DND-41 (cell line): ENCODE measurements at regions not wholly inside any gene's neighbourhood (a gene's known extent, or its start where the extent isn't known, plus 50 kb on each side); places are given as distances from the start of the nearest gene placed in this dataset.

Experiments
- ATAC-seq: fragments of 200-7000 bp; cut with Tn5 transposase; 3 replicates; pipeline ENCODE4 v1.9.1; 2021; ENCODE audit warnings: low read depth; ENCODE audit not compliant: insufficient read depth
- DNase-seq: peaks from one replicate; pipeline ENCODE4 v3.0.0-alpha.2; 2020
- H2AFZ ChIP-seq: 2 replicates; pipeline ENCODE4 v1.6.0; 2012; ENCODE audit warnings: low read depth, low read length
- H3K27ac ChIP-seq: 2 replicates; pipeline ENCODE4 v1.5.1; 2012; ENCODE audit warnings: low read length, inconsistent platforms
- H3K27me3 ChIP-seq: fragments of 200-600 bp; sonication (generic); 2 replicates; pipeline ENCODE4 v1.6.0; 2012; ENCODE audit warnings: low read length, mild to moderate bottlenecking, inconsistent platforms; ENCODE audit not compliant: insufficient read depth, poor library complexity
- H3K36me3 ChIP-seq: 2 replicates; pipeline ENCODE4 v1.5.1; 2012; ENCODE audit warnings: low read length, inconsistent platforms; ENCODE audit not compliant: insufficient read depth
- H3K4me1 ChIP-seq: 2 replicates; pipeline ENCODE4 v1.5.1; 2012; ENCODE audit warnings: mild to moderate bottlenecking, low read length; ENCODE audit not compliant: insufficient read depth
- H3K4me2 ChIP-seq: 2 replicates; pipeline ENCODE4 v1.6.0; 2012; ENCODE audit warnings: mild to moderate bottlenecking, moderate library complexity, low read length, inconsistent platforms; ENCODE audit not compliant: insufficient read depth
- H3K4me3 ChIP-seq, 2 experiments: fragments of 200-600 bp in 1 of 2; shearing (Covaris generic) in 1 of 2; 2 replicates each; pipeline ENCODE4 v1.5.1; 2012 to 2016; ENCODE audit warnings: inconsistent platforms in 2 of 2, low read length in 2 of 2, mild to moderate bottlenecking in 2 of 2, low read depth in 1 of 2, moderate library complexity in 1 of 2
- H3K79me2 ChIP-seq: 2 replicates; pipeline ENCODE4 v1.6.0; 2012; ENCODE audit warnings: low read length, inconsistent platforms; ENCODE audit not compliant: insufficient read depth
- H3K9ac ChIP-seq: 2 replicates; pipeline ENCODE4 v1.6.0; 2012; ENCODE audit warnings: low read depth, mild to moderate bottlenecking, inconsistent platforms, low read length, moderate library complexity
- H3K9me3 ChIP-seq: 2 replicates; pipeline ENCODE4 v1.5.1; 2012; ENCODE audit warnings: low read length, moderate library complexity, mild to moderate bottlenecking, inconsistent platforms; ENCODE audit not compliant: insufficient read depth, severe bottlenecking
- H4K20me1 ChIP-seq: 2 replicates; pipeline ENCODE4 v1.6.0; 2012; ENCODE audit warnings: low read length; ENCODE audit not compliant: insufficient read depth
- CTCF ChIP-seq: IDR thresholded peaks from 2 replicates; pipeline ENCODE4 v1.5.1; 2012; ENCODE audit warnings: borderline replicate concordance, low read length, moderate library complexity, mild to moderate bottlenecking; ENCODE audit not compliant: poor library complexity, severe bottlenecking; ENCODE audit errors: extremely low read depth
- EZH2 ChIP-seq: IDR thresholded peaks from 3 replicates; pipeline ENCODE4 v1.6.1; 2012; ENCODE audit warnings: borderline replicate concordance, low read depth, mild to moderate bottlenecking, moderate library complexity, low read length, inconsistent platforms; ENCODE audit not compliant: severe bottlenecking

- peak overlapping the region; percentile 42 for H3K4me2 ChIP-seq
- H3K27me3 ChIP-seq, result no peaks in the 10 kb centered on the region
Measured at GRCh38 chr14:38078393-38078792, 129.3 kb upstream of the SSTR1 start.

GRCh38 chr14:38079268-38079667 lies 128.4 kb upstream of the SSTR1 start:
- Histone ChIP-seq H3K36me3 (no peaks in the 10 kb centered on the region), H3K27me3 (no peaks in the 10 kb centered on the region), H3K4me2 (no peak overlapping the region), H3K9me3 (no peaks in the 10 kb centered on the region), H2AFZ (no peak overlapping the region), H4K20me1 (no peaks in the 10 kb centered on the region), H3K4me1 (peaks cover 59% of the 10 kb centered on the region), H3K4me3 (no peak overlapping the region), H3K79me2 (no peaks in the 10 kb centered on the region), H3K27ac (peak overlapping the region; percentile 49; the same call in 1 of the 2 replicates), H3K9ac (no peak overlapping the region)
- TF ChIP-seq EZH2 (no peak), CTCF (no peak)
- DNase-seq, result no peak
- ATAC-seq, result no peak

More at GRCh38 chr14:38078393-38078792, 129.3 kb upstream of the SSTR1 start:
- H3K79me2 ChIP-seq, result no peaks in the 10 kb centered on the region
- ATAC-seq (peak; percentile 76), DNase-seq (peak; percentile 58)
- no peak overlapping the region for H3K4me3 ChIP-seq
- no peaks in the 10 kb centered on the region for H3K9me3 ChIP-seq
- peaks cover 68% of the 10 kb centered on the region for H3K4me1 ChIP-seq
- peak overlapping the region; percentile 9; the same call in 1 of the 2 replicates for H3K9ac ChIP-seq
- peak overlapping the region; percentile 75 for H3K27ac ChIP-seq
- no peaks in the 10 kb centered on the region for H3K36me3 ChIP-seq
- no peak for TF ChIP-seq EZH2
- no peak for TF ChIP-seq CTCF
- H2AFZ ChIP-seq, result 0 out of 2 replicates have a peak overlapping the region, but pooled peaks have one; percentile 10
- H4K20me1 ChIP-seq, result no peaks in the 10 kb centered on the region

- H2AFZ ChIP-seq, result no peak overlapping the region
- H3K27me3 ChIP-seq, result no peaks in the 10 kb centered on the region
- ATAC-seq (no peak), DNase-seq (no peak)
- no peaks in the 10 kb centered on the region for H3K36me3 ChIP-seq
- H3K4me3 ChIP-seq, result no peak overlapping the region
- H4K20me1 ChIP-seq, result no peaks in the 10 kb centered on the region
- 0 out of 2 replicates have a peak overlapping the region, but pooled peaks have one; percentile 7 for H3K27ac ChIP-seq
- no peaks in the 10 kb centered on the region for H3K79me2 ChIP-seq
- no peak overlapping the region for H3K4me2 ChIP-seq
- TF ChIP-seq EZH2, result no peak
- no peak for TF ChIP-seq CTCF
- H3K9ac ChIP-seq, result no peak overlapping the region
- H3K9me3 ChIP-seq, result no peaks in the 10 kb centered on the region
- H3K4me1 ChIP-seq, result peaks cover 53% of the 10 kb centered on the region
Measured at GRCh38 chr14:38079886-38080285, 127.8 kb upstream of the SSTR1 start.

GRCh38 chr14:38080696-38081095 lies 127.0 kb upstream of the SSTR1 start:
- Histone ChIP-seq H3K4me3 (no peak overlapping the region), H3K27me3 (no peaks in the 10 kb centered on the region), H3K9me3 (no peaks in the 10 kb centered on the region), H3K36me3 (no peaks in the 10 kb centered on the region), H4K20me1 (no peaks in the 10 kb centered on the region), H2AFZ (no peak overlapping the region), H3K79me2 (no peaks in the 10 kb centered on the region), H3K4me2 (no peak overlapping the region), H3K4me1 (peaks cover 49% of the 10 kb centered on the region), H3K27ac (no peak overlapping the region), H3K9ac (no peak overlapping the region)
- no peak for TF ChIP-seq EZH2
- TF ChIP-seq CTCF, result no peak
- no peak for DNase-seq
- no peak for ATAC-seq
